GM21360 (cell line): ENCODE measurements at regions not wholly inside any gene's neighbourhood (a gene's known extent, or its start where the extent isn't known, plus 50 kb on each side); places are given as distances from the start of the nearest gene placed in this dataset.

Experiments
- ATAC-seq: cut with Tn5 transposase; IDR thresholded peaks from one replicate; pipeline ENCODE4 v1.9.1; 2021; ENCODE audit warnings: mild to moderate bottlenecking, moderate library complexity; ENCODE audit not compliant: unreplicated experiment

DNA sequence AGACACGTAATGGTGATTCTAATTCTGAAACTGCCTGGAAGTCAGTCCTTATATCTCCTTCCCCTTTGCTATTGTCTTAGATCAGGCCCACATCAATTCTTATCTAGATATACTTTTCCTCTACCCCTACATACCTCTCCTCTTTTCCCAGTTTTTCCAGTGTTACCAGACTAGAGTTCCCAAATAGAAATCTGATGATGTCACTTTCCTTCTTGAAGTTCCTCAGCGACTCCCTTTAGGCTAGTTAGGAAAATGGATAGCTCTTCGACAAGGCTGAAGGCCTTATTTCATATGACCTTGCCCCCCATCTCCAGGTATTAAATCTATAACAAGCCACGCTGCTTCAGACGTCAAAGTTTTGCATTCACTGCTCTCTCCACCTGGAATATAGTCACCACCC is 201.1 kb upstream of the ATP2B1 start:
- no peak for ATAC-seq

DNA sequence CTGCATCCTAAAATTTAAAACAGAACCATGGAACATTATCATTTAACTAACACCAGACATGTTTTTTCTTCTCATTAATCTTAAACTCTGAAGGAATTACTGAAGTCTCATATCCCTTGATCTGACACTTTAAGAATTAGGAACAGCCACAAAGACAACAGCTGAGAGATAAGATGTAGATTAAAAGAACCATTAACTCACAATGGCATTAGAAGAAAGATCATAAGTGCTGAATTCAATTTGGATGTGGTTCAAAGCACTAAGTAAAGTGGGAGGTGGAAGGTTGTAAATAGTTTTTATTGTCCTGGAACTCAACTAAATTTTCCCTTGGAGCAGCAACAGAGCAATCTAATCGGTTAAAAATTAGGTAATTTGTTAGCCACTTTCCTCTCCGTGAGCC is 199.0 kb upstream of the ATP2B1 start:
- ATAC-seq = no peak

DNA sequence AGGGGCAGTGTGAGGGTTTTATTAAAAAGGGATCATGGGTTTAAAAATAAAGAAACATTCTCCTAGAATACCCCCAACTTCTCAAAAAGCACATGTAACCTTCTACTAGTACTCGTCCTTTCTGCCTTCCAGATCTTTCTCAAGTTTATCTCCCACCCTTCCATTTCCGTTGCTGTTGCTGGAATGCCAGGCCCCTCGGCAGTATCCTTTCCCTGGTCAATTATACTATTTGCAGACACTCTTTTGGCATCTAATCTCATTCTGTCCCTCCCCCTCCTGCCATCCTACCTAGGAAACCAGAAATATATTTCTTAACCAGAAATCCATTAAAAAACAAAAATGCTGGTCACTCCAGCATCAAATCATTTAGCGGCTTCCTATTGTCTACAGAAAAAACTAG is 198.2 kb upstream of the ATP2B1 start:
- ATAC-seq = no peak

DNA sequence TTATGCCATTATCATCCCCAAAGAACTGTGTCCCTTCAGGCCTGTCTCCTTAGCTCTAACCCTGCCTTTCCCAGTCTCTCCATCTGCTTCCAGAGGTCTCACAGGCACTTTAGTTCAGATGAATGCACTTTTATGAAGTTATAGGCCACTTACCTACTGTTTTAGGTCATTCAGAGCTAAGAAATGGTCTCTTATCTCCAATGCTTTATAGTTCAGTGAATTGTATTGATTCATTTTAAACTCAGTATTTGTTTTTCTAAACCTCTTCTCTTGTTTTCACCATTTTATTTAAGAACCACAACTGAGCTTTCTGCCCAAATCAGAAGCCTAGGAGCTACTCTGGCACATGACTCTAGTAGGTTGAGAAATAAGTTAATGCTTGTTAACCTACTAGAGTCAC is 197.5 kb upstream of the ATP2B1 start:
- ATAC-seq = no peak

DNA sequence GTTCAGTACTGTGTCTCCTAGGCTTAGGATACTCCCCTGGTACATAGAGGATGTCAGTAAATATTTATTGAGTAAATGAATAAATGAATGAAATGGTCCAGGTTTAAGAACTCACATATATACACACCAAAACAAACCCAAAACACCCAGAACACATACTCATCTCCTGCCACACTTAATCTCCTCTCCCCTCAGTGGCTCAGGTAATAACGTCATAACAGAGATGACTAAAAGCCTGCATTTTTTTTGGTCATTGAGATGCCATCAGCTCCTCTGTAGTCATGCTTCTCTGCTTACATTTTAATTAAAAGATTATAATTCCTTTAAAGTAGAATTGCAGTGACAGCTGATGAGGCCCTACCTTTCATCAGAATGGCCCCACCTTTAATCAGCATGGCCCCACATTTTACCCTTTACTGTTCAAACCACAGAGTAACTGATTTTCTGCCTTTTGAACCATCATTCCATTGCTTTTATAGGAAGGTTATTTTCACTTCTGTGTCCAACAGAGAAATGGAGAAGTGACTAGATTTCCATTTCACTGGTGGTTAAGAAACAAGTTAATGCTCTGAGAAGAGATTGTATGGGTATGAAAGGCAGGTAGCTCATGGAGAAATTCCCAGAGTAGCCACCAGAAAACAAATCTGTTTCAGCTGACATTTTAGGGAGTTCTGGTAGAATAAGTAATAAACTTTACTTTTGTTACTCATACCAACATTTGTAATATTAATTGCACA is 193.4 kb upstream of the ATP2B1 start:
- no peak for ATAC-seq

DNA sequence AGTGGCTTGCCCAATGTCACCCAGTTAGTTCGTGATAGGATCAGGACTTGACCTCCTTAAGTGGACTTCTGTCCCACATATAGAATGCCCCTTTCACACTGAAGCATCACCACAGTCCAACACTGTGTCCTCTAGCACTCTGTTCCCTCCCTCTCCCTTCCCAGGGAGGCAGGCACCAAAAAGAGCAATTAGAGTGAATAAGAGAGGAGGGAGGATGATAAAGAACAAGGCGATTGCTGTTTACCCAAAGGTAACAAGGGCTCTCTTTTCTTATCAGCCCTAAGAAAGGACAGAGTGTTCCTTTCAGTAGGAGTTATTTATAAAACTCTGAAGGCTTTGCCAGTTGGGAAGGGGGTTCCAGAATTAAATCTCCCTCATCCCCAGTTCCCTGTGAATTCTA is 192.7 kb upstream of the ATP2B1 start:
- ATAC-seq = no peak

DNA sequence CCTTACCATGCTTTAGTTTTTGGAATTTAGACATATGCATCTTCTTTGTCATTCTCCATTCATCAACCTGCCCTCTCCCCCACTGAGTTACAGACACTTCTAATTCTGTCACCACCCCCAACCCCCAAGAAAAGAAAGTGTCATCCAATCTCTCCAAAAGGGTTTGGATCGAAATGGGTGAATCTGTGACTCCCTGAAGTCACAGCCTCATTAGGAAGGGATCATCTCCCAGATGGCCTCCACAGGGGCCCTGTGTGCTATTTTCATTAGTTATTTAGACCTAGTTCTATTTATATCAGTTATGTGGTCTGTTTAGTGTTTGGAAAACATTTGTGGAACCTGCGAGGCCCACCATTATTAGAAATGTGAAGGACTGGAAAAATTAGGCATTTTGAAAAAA is 191.0 kb upstream of the ATP2B1 start:
- no peak for ATAC-seq

DNA sequence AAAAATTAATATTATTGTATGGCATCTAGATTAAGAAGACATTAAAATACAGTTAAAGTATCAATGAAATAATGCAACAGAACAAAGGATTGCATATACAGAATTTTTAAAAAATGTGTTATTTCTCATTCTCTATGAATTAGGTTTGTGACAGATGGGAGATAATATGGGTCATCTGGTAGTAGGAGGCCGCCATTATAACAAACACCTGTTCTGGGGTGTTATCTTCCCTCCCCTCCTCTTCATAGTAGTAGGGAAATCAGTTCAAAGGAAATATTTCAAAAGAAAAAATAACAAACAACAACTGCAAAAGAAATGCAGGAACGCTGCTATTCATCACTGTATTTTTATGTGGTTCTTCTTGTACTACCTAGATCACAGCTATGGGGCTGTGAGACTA is 187.0 kb upstream of the ATP2B1 start:
- ATAC-seq = no peak

DNA sequence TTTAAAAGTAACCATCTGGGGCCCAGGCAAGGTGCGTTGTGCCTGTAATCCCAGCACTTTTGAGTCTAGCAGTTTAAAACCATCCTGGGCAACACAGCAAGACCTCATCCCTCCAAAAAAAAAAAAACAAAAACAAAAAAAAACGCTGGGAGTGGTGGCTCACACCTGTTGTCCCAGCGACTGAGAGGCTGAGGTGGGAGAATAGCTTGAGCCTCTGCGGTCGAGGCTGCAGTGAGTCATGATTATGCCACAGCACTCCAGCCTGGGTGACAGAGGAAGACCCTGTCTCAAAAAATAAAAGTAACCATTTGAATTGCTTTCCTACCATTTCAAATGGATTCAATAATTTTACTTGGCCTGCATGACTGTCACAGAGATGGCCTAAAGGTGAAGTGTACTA is 186.5 kb upstream of the ATP2B1 start:
- no peak for ATAC-seq

DNA sequence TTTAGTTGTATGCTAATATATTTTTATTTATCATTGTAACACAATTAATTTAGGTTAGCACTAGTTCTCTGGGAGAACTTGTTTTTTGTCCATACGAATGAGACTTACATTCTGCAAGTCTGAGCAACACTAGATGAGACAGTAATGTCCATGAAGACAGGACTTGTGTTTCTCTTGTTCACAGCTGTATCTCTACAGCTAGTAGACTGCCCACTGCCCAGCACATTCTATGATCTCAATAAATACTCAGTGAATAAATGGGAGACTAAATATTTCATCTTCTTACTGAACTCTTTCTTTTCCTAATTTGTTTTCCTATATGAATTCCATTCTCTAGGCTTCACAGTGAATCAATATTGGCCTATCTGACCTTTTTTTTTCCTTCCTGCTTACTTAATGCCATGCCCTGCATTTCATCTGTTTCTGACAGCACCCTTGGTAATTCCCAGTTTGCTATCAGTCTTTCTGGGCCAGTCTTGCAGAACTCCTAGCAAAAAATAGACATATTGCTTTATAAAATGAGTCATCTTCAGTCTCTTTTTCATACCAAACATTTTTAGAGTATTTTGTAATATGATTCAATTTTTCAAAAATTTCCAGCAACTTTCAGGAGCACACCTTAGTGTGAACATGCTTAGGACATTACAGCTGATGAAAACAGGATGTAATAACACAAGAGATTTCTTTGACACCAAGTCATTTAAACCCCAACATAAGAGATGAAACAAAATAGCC is 185.5 kb upstream of the ATP2B1 start:
- peak; percentile 55 for ATAC-seq

DNA sequence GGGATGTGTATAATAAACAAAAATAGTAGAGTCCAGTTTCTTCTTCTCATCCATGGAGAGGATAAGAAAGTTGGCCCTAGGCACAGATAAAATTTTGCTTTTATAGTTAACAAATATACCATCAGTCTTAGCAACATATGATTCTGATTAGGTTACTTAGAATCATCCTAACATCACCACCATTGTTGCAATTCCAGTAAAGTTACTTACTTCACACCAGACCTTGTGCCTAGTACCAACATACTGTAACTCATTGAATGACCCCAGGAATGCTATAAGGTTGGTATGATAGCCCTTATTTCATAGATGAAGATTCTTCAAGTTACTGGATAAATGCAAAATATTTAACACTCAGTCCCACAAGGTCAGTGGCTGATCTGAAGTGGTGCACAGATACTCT is 183.8 kb upstream of the ATP2B1 start:
- ATAC-seq = no peak

DNA sequence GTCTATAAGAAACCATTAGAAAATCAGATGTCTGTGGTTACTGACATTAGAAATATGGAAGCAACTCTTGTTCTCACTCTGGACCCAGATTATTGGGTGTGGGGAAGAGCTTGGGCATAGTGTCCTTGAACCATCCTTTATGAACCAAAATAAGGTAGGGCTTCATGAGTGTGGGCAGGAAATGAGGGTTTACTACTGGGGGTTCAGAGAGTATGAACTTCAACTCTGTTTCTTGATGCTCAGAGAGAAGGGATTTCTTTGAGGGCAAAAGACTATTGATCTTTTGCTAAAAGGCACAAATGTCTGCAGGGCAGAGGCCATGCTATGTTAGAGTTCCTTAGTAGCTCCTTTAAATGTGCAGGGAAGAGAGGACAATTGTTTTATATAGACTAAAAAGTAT is 183.3 kb upstream of the ATP2B1 start:
- ATAC-seq = no peak

DNA sequence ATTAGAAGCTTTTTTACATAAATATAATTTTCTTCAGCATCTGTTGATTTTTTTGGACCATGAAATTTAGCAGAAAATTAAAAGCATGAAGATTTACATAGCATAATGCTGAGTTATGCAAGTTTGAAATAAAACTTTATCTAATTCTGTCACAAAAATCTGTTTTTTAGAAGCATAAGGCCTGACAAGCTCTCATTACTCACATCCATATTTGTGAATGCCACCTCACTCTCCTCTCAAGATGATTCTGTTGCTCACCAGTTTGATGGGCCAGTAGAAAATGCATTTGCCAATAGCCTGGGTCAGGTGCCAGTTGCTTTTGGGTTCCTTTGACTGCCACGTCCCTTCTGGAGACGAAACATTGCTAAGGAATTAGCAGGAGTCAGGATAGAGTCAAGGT is 181.5 kb upstream of the ATP2B1 start:
- ATAC-seq = no peak

DNA sequence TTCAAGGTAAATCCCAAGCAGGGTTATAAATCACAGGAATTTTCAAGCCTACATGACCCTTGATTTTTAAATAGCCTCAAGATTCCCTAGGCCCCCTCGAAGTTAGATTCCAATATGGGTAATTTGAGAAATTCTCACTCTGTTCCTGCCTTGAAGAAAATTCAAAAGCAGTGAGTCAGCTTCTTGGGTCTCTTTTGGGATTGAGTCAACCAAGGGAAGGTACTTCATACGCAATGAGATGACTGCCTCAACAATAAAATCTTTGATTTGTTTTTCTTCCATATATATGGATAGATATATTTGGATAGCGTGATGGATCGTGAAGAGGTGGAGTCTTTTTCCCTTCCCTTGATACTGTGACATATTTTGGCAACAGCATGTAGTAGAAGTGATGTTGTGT is 180.4 kb upstream of the ATP2B1 start:
- ATAC-seq = no peak

DNA sequence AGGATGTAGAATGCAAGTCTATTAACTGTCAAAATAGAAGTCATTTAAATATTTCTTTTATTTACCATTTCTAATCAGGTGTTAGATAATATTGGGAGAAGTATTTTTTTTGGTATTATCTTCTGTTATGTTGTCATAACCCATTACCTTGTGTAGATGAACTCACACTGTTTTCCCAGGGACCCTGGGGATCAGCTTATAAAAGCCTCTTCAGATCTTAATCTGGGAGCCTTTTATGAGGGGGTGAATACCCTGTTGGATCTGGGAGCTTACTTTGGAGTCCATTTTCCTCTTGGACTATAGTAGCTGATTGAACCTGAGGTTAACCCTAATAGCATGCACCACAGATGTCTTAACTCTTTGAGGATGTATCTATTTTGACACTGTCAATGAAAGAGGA is 176.3 kb upstream of the ATP2B1 start:
- ATAC-seq = no peak

DNA sequence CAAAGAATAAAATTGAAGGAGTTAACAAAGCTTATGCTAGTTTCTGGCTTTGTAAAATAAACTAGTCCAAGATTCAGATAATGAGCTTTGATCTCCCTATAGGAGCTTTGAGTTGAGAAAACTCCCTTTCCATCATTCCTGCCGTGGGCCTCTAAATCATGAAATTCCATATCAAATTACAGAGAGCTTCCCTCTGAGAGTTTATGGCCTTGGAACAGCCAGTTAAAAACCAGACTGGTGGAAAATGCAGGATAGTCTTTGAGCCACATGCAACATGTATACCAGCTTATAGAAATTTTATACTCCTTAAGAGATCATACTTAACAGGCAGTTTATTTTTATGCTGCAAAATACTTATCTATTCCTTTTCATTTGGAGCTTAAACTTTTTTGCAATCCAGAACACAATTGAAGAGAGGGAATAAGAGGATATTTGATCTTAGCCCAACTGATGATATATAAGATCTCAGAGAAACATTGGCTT is 175.8 kb upstream of the ATP2B1 start:
- no peak for ATAC-seq

DNA sequence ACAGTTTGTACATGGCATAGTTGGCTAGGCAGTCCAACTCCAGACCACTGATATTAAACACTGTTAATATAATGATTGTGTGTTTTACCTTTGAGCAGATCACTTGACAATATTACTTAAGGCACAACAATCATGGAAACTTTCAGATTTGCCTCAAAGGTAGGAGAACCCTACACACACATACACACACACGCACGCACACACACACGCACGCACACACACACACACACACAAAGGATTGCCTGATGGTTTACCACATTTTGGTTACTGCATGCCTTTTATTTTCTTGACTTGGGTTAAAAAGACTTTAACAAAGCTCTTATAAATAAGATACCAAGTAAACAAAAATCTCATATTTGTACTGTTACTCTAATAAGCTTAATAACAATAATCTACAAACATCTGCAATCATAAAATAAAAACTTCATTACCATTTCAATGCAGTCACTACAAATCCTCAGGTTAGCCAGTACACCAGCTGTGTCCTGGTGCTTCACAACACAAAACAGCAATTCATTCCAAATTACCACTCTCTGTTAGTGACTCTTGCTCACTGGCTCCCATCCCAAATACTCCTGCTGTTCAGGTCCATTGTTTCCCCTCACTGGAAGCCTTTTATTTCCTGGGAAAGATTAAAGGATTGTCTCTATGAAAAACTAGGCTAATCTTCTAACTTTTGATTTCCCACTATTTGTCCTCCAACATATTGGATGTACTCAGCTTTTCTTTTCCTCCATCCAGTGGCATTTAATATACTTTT is 175.2 kb upstream of the ATP2B1 start:
- ATAC-seq = no peak

DNA sequence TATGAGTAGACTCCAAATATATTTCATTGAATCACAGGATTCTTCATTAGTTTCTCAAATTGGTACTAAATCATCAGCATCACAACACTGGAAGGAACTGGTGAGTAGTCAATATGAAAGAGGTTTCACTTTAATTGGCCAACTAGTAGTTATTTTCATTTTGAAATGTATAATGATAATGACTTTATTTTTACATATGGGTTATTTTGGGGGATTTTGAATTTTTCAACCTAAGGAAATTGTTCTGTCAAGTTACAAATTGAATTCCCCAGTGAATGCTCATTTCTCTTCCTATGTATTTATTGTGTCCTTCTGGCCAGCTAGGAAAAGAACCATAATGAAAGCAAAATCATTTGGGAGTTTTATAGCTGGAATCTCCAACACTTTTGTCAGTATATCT is 174.2 kb upstream of the ATP2B1 start:
- ATAC-seq = no peak

DNA sequence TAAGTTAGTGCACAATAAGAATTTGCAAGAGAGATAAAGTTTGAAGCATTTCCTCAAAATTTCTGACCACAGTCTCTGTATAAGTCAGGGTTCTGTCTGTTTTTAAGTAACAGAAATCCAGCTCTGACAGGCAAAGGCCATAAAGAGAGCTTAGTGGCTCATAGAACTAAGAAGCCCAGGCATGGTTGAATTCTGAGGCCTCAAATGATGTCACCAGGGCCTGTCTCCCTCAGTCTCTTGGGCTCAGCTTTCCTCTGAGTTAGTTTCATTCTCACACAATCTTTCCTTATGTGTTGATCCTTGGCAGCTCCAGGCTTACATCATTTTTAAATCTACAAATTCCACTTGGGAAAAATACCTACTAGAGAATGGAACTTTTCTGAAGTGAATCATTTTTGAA is 173.4 kb upstream of the ATP2B1 start:
- peak; percentile 53 for ATAC-seq

DNA sequence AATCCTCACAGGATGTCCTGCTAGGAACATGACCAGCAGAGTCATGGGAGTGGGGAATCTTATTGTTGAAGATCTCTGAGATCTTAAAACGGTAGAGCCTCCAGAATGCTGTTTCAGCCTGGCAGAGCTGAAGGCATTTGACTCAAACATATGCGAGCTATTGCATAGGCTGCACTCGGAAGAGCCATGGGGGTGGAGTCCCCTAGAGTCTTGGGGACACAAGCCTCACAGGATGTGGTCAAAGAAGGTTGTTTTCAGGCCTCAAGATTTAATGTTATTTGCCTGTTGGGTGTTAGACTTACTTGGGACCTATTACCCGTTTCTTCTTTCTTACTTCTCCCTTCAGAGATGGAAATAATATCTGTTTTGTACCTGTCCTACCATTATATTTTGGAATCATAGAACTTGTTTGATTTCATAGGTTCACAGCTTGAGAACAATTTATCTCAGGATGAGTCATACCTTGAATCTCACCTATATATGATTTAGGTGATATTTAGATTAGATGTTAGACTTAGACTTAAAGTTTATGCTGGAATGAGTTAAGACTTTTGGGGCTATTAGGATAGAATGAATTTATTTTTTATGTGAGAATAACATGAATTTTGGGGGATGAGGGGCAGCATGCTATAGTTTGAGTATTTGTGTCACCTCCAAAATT is 172.2 kb upstream of the ATP2B1 start:
- ATAC-seq = peak; percentile 92

DNA sequence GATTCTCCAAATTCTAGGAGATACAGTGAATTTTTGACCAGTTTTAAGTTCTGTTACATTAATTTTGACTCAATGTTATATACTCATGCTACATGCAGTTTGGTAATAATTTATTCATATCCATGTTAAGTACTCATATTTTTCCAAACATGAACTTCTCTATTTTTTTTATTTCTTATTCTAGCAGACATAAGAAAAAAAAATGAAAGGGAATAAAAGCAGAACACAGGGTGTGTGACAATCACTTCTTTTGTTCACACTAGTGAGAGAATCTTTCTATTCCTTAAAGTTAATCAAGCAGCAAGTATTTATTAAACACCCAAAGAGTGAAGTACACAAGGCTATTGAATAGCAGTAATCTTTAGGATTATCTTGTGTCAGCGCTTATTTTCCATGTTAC is 171.1 kb upstream of the ATP2B1 start:
- ATAC-seq = no peak
